ENCODE measurements at regions not wholly inside any gene's neighbourhood (a gene's known extent, or its start where the extent isn't known, plus 50 kb on each side); places are given as distances from the start of the nearest gene placed in this dataset.

GRCh38 chr1:213621077-213621476, 366.7 kb upstream of the PROX1 start:
- no peak for TF ChIP-seq RFX5 (IDR thresholded peaks at IDR 0.05; ENCODE audit: low read depth, low read length)
- TF ChIP-seq CEBPB (IDR thresholded peaks at IDR 0.05; ENCODE audit: low read depth, low read length) = no peak
- TF ChIP-seq SMC3 (IDR thresholded peaks at IDR 0.05; ENCODE audit: low read depth, low read length) = no peak
- TF ChIP-seq USF2 (IDR thresholded peaks at IDR 0.05; ENCODE audit: low read depth, low read length) = no peak
- TF ChIP-seq MAFK (IDR thresholded peaks at IDR 0.05; ENCODE audit: low read depth, low read length) = no peak
- no peak for TF ChIP-seq FOS (IDR thresholded peaks at IDR 0.05; ENCODE audit: low read depth, low read length)
- TF ChIP-seq MXI1 (IDR thresholded peaks at IDR 0.05; ENCODE audit: borderline replicate concordance, low read depth, low read length) = no peak
- TF ChIP-seq CHD1 (IDR thresholded peaks at IDR 0.05; ENCODE audit: low read depth, low read length) = no peak
- TF ChIP-seq CTCF (conservative IDR thresholded peaks at IDR 0.05; ENCODE audit: low read depth, low read length) = no peak
- TF ChIP-seq NFE2L2 (IDR thresholded peaks at IDR 0.05; ENCODE audit: low read depth, low read length) = no peak
- TF ChIP-seq ELK1 (IDR thresholded peaks at IDR 0.05; ENCODE audit: borderline replicate concordance, low read depth, low read length) = no peak
- no peak for TF ChIP-seq BHLHE40 (IDR thresholded peaks at IDR 0.05; ENCODE audit: low read depth, low read length)
- no peak for TF ChIP-seq MAZ (IDR thresholded peaks at IDR 0.05; ENCODE audit: borderline replicate concordance, low read depth, low read length)
- TF ChIP-seq RAD21 (IDR thresholded peaks at IDR 0.05; ENCODE audit: low read length) = no peak
- no peak for TF ChIP-seq RCOR1 (IDR thresholded peaks at IDR 0.05; ENCODE audit: insufficient replicate concordance, low read length)
- TF ChIP-seq POLR2A (IDR thresholded peaks at IDR 0.05; ENCODE audit: low read depth, low read length) = no peak
- H3K36me3 ChIP-seq (ENCODE audit: control insufficient read depth, insufficient read depth, low read length) = no peaks in the 10 kb centered on the region
- H3K56ac ChIP-seq (ENCODE audit: extremely low read depth, insufficient read depth, low read length) = no peak overlapping the region
- no peak overlapping the region for H2AFZ ChIP-seq (replicated peaks; ENCODE audit: low read length, poor library complexity)
- H4K8ac ChIP-seq (ENCODE audit: low read depth in 2 of 2, low read length in 2 of 2) = no peak overlapping the region
- no peak overlapping the region for H3K9ac ChIP-seq (ENCODE audit: low read depth, low read length)
- no peak overlapping the region for H2BK15ac ChIP-seq (ENCODE audit: low read depth, low read length)
- no peak overlapping the region for H3K4ac ChIP-seq (ENCODE audit: low read depth, low read length)
- no peak for ATAC-seq (ENCODE audit: low read depth)
- no peak overlapping the region for H2AK9ac ChIP-seq (replicated peaks; ENCODE audit: low read depth, low read length, poor library complexity)
- dilution Hi-C loops (cut with HindIII; ENCODE audit: low sequenced_read_pairs, unreplicated experiment) (no loop called here), in situ Hi-C loops (cut with MboI; ENCODE audit: low sequenced_read_pairs) (no loop called here), intact Hi-C loops (cut with micrococcal nuclease) (no loop called here)
- H2AK5ac ChIP-seq (ENCODE audit: low read depth, low read length) = no peak overlapping the region
- H2BK20ac ChIP-seq (ENCODE audit: low read depth, low read length) = no peak overlapping the region
- H3K4me2 ChIP-seq (ENCODE audit: low read depth, low read length) = no peak overlapping the region
- no peak overlapping the region for H2BK5ac ChIP-seq (ENCODE audit: low read depth, low read length, poor library complexity, severe bottlenecking)
- H3K4me3 ChIP-seq (ENCODE audit: insufficient read depth, low read depth, low read length) = no peak overlapping the region
- ChIA-PET POLR2A (ENCODE audit: unreplicated experiment) (no interaction called here), CTCF (no interaction called here)
- no peak overlapping the region for H4K91ac ChIP-seq (ENCODE audit: insufficient read depth, low read depth, low read length)
- H3K79me1 ChIP-seq (ENCODE audit: low read depth in 1 of 2, low read length in 2 of 2) = no peaks in the 10 kb centered on the region
- H2BK120ac ChIP-seq (ENCODE audit: low read depth, low read length) = no peak overlapping the region
- H3K14ac ChIP-seq (replicated peaks; ENCODE audit: low read depth, low read length) = no peak overlapping the region
- no peaks in the 10 kb centered on the region for H3K9me1 ChIP-seq (ENCODE audit: insufficient read depth, low read length)
- H3K27ac ChIP-seq (ENCODE audit: insufficient read depth, low read length) = no peak overlapping the region
- no peak overlapping the region for H3K23ac ChIP-seq (ENCODE audit: low read depth, low read length)
- DNase-seq = no peak
- no CpG with 5 or more reads among the region's 6 CpGs for WGBS, 2 experiments (ENCODE audit: extremely low coverage in 2 of 2, insufficient read length in 1 of 2)
- BruUV-seq (replicated peaks) = no TSS peak
- no peaks in the 10 kb centered on the region for H3K27me3 ChIP-seq (ENCODE audit: control insufficient read depth, insufficient read depth, low read length)
- no peaks in the 10 kb centered on the region for H4K20me1 ChIP-seq (ENCODE audit: insufficient read depth, low read length)
- no peaks in the 10 kb centered on the region for H3K4me1 ChIP-seq (ENCODE audit: control insufficient read depth, insufficient read depth, low read length)
- H4K5ac ChIP-seq (ENCODE audit: low read depth, low read length) = no peak overlapping the region
- H3K18ac ChIP-seq (ENCODE audit: low read depth, low read length) = no peak overlapping the region
- H3K9me3 ChIP-seq (ENCODE audit: control insufficient read depth, insufficient read depth, low read length) = peaks cover 18% of the 10 kb centered on the region

Data from IMR-90 (cell line).